Right hindlimb (tissue), 1 donor: ENCODE measurements at regions not wholly inside any gene's neighbourhood (a gene's known extent, or its start where the extent isn't known, plus 50 kb on each side); places are given as distances from the start of the nearest gene placed in this dataset.

Experiments used
- DNase-seq: peaks from one replicate; pipeline ENCODE4 v3.0.0-alpha.2; 2018

- no peak for DNase-seq
These were observed 107.9 kb upstream of the PLEKHA5 start for GRCh38 chr12:19021646-19022045.

DNA sequence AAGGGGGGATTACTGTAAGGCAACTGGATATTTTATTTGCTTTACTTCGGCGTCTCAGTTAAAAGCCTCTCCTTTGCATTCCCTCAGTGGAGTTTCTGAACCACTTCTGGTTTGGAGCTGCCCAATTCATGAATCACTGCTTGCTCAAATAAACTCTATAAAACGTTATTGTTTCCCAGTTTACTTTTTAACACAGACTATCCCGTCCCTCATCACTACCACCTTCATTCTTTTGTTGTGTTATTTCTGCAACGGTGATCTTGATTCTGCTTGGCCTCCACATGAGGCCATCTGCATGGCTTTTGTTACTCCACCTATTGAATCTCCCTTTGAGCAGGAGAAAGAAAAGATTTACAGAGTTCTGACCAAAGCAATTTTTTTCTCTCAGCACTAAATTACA is 104.0 kb upstream of the PLEKHA5 start:
- no peak for DNase-seq

GRCh38 chr12:19026034-19026433 is 103.5 kb upstream of the PLEKHA5 start:
- DNase-seq: no peak

GRCh38 chr12:19026614-19027488 is 102.7 kb upstream of the PLEKHA5 start:
- no peak for DNase-seq

- DNase-seq: no peak
These were observed 99.4 kb upstream of the PLEKHA5 start for GRCh38 chr12:19030180-19030579.

DNA sequence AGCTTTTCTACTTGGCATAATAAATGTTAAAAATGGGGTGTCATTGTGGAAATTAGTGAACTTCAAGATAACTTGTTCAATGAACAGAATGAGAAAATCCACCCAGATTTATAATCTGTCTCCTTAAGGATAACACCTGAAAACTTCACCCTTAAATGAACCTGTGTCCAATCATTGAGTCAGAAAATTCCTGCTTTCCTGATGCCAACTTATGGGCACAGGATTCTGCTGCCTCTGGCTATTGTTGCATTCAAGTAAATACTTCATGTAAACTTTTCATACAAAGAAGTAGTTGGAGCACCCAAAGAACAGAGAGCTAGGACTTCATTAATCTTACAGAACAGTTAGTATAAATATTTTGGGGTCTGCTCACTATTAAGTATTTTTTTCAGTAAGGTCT is 98.9 kb upstream of the PLEKHA5 start:
- DNase-seq: no peak

- DNase-seq: no peak
These were observed 98.5 kb upstream of the PLEKHA5 start for GRCh38 chr12:19031032-19031431.

DNA sequence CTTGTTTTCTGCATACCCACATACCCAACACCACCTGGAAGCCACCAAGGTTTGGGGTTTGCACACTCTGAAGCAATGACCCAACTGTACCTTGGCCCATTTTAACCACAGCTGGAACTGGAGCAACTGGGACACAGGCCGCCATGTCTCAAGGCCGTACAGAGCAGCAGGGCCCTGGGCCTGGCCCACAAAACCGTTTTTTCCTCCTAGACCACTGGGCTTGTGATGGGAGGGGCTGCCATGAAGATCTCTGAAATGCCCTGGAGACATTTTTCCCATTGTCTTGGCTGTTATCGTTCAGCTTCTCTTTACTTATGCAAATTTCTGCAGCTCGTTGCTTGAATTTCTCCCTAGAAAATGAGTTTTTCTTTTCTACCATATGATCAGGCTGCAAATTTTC is 96.7 kb upstream of the PLEKHA5 start:
- DNase-seq: no peak

DNA sequence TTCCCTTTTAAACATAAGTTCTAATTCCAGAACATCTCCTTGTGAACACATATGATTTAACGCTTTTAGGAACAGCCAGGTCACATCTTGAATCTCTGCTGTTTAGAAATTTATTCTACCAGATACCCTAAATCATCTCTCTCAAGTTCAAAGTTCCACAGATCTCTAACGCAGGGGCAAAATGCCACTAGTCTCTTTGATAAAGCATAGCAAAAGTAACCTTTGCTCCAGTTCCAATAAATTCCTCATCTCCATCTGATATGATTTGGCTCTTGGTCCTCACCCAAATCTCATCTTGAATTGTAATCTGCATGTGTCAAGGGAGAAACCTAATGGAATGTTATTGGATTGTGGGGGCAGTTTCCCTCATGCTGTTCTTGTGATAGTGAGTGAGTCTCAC is 96.3 kb upstream of the PLEKHA5 start:
- no peak for DNase-seq

GRCh38 chr12:19034937-19035336 is 94.6 kb upstream of the PLEKHA5 start:
- DNase-seq: no peak

DNA sequence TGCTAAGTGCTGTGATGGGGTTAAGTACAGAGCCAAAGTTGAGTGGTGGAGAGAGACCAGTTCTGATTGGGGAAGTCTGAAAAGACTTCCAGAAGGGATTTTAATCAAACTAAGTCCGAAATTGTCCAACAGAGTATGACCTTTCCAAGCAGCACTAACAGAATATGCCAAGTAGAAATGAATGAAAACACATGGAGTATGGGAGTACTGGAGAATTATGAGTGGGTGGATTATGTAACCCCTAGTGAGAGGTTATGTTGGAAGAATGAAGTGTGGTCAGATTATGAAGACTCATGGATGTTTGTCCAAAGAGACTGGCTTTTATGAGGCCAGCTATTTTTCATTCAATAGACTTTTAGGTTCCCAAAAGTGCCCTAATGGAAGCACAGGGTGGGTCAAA is 94.0 kb upstream of the PLEKHA5 start:
- no peak for DNase-seq

DNA sequence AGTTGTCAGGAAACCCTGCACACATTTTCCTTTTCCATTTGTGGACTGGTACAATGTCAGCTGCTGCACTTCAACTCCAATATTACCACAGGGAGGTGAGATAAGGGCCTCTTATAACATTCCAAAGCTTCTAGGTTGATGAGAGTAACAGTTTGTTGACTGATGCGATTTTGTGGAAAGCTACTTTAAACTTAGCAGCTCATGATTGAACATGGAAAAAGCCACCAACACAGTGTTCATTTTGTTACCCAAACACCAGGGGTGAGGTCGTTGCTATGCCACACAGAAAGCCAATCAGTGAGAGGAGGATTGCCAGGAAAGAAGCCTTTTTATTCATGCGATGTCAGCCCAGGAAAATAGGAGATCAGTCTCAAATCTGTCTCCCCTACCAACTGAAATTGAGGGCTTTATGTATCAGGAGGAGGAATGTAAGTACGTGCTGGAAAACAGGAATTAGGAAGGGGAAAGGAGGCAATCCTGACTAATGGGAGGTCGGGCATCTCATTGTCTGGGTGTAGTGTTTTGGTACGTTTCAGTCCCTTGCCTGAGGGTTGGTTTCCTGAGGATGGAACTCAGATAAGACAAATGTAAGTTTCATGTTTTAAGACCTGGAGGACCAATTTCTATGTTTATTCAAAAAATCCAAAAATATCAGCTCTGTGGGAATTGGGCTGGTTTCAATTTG is 92.7 kb upstream of the PLEKHA5 start:
- no peak for DNase-seq

DNA sequence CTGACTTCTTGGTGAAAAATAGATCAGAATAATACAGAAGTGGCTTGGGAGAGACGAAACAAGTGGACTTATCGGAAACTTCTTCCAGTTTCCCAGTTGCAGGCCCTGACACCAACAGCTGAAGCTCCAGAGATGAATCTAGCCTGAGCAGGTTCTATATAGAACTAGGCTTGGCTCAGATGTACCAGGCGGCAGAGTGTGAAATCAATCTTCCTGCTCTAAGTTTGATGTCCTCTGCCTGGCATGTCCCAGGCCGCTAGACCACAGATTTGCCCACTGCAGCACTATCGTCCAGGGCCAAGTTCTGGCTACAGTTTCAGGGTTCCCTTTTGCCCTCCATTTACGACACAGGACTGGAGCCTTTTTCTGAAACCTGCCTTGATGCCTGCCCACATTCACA is 91.3 kb upstream of the PLEKHA5 start:
- DNase-seq: no peak

DNA sequence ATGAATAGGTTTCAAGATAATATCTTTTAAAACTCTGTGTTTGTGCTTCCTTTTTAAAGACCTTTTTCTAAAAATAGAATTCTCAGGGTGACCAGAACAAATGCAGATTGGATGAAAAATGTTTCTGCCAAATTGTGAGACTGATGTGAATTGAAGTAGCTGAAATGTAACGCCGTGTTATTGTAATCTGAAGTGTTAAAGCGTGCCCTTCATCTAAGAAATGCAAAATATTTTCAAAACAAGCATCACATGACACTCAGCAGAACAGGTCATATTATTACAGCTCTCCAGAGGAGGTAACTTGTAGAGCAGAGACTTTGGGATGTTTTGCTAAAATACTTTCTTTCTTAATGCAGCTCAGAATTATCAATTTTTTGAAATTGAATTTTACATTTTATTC is 90.0 kb upstream of the PLEKHA5 start:
- DNase-seq: no peak

DNA sequence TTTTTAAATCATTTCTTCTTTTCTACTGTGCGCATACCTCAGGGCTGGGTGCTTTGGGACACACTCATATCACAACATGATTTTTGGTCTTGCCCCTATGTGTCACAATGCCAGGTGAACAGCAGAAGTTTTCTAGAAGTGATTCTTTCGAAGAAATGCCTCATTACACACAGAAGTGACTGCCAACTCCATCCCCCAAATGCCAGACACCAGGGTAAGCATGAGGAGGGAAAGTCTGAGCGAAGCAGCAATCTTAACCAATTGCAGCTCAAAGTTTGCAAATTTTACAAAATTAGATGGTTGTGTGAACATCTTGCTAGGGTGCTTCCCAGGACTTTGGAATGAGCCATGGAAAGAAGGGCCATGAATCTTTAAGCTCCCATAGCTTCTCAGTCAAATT is 87.3 kb upstream of the PLEKHA5 start:
- DNase-seq: no peak

- DNase-seq: no peak
These were observed 85.1 kb upstream of the PLEKHA5 start for GRCh38 chr12:19044430-19044829.

GRCh38 chr12:19044891-19045290 is 84.6 kb upstream of the PLEKHA5 start:
- no peak for DNase-seq

GRCh38 chr12:19045426-19045825 is 84.1 kb upstream of the PLEKHA5 start:
- no peak for DNase-seq

DNA sequence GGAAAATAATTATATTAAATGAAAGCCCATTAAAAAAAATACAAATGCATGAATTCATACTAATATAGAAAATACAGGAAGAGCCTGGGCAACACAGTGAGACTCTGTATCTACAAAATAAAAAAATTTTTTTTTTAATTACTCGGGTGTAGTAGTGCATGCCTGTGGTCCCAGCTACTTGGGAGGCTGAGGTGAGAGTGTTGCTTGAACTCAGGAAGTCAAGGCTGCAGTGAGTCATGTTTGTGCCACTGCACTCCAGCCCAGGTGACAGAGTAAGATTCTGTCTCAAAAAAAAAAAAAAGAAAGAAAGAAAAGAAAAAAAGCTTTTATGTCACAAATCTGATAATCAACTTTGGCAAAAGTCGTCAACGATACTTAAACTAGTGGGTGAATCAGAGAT is 80.6 kb upstream of the PLEKHA5 start:
- DNase-seq: no peak

DNA sequence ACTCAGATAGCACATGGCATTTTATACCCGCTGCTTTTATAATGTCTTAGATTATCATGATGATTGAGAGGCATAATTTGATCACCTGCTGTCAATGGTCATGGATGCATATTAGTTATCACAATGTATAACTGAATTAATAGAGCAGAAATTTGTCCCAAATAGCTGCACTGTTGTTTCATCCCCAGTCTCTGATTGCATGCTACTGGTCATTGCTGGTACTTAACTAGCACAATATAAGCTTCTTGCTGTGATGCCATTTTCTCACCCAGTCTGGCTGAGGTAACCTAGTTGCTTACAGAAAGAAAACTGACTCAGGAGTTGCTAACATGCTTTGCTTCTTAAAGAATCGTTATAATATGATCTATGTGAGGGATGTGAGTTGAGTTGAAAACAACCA is 76.8 kb upstream of the PLEKHA5 start:
- no peak for DNase-seq

DNA sequence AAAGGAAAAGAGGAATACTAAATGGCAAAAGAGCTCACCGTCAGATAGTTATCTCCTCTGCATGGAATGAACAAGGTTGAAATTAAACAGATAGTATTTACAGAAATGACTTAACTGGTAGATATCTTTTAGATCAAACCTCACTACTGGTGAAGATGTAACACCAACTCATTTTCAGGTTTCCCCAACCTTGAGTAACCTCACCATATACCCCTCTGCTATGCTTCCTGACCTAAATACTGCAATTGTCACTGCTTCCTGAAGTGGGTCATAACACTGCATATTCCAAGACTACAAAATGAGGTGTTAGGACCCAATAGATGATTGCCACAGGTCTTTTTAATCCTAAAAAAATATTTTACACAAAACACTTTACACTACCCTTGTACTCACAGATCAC is 76.3 kb upstream of the PLEKHA5 start:
- no peak for DNase-seq

DNA sequence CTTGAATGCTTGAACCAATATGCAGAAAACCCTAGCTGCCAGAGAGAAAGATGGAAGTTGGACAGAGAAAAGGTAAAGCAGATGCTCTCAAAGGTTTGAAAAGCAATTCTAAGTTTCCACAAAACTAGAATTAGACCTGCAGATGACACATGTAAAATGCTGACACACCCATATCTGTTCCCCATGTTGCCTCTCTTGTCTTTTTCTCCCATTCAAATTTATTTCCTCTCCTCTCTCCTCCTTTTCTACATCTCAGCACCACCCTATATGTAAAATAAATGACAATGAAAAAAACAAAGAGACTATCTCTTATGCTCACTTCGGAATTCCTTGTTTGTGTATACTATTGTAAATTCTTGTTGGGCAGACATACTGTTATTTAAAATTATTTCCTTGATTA is 75.5 kb upstream of the PLEKHA5 start:
- no peak for DNase-seq

GRCh38 chr12:19055589-19055988 is 73.9 kb upstream of the PLEKHA5 start:
- no peak for DNase-seq

GRCh38 chr12:19058235-19059021 is 71.1 kb upstream of the PLEKHA5 start:
- peak; percentile 25 for DNase-seq
